Lung (tissue), 11 donors: ENCODE measurements at regions not wholly inside any gene's neighbourhood (a gene's known extent, or its start where the extent isn't known, plus 50 kb on each side); places are given as distances from the start of the nearest gene placed in this dataset.
"Not testable (repeated sequence)": the region's sequence is repeated elsewhere in the genome, so short reads cannot be mapped to it uniquely, and the experiment has no call there.

ENCODE experiments used
- ATAC-seq: fragments of 200-7000 bp; cut with Tn5 transposase; one replicate; pipeline ENCODE4 v1.9.1; 2020; ENCODE audit warnings: moderate number of reproducible peaks; ENCODE audit not compliant: insufficient read depth, low FRiP score
- DNase-seq, 3 donors: peaks; one replicate each; pipeline ENCODE4 v3.0.0-alpha.2; 2013 to 2017
- H3K27ac ChIP-seq, 2 donors: one replicate each; pipeline ENCODE4 v1.5.1; 2013; ENCODE audit warnings: mild to moderate bottlenecking in 2 of 2, moderate library complexity in 2 of 2, control low read depth in 1 of 2, inconsistent platforms in 1 of 2, low read depth in 1 of 2, low read length in 1 of 2
- H3K27me3 ChIP-seq, 3 donors: one replicate each; pipeline ENCODE4 v1.5.1; 2013; ENCODE audit warnings: low read length in 2 of 3; ENCODE audit not compliant: control insufficient read depth in 3 of 3, insufficient read depth in 3 of 3
- H3K36me3 ChIP-seq, 4 donors: one replicate each; pipeline ENCODE4 v1.5.1; 2013; ENCODE audit warnings: low read length in 4 of 4, mild to moderate bottlenecking in 1 of 4, moderate library complexity in 1 of 4; ENCODE audit not compliant: control insufficient read depth in 4 of 4, insufficient read depth in 4 of 4
- H3K4me1 ChIP-seq, 5 donors: one replicate each; pipeline ENCODE4 v1.5.1; 2013; ENCODE audit warnings: low read length in 5 of 5, mild to moderate bottlenecking in 2 of 5, moderate library complexity in 1 of 5; ENCODE audit not compliant: control insufficient read depth in 5 of 5, insufficient read depth in 5 of 5
- H3K4me3 ChIP-seq: one replicate; pipeline ENCODE4 v1.5.1; 2013; ENCODE audit warnings: mild to moderate bottlenecking, control low read depth, moderate library complexity
- H3K9ac ChIP-seq, 2 donors: one replicate each; pipeline ENCODE4 v1.5.1; 2013; ENCODE audit warnings: low read length in 2 of 2, control low read depth in 1 of 2; ENCODE audit not compliant: insufficient read depth in 1 of 2
- H3K9me3 ChIP-seq, 4 donors: one replicate each; pipeline ENCODE4 v1.5.1; 2013; ENCODE audit warnings: low read length in 3 of 4, mild to moderate bottlenecking in 1 of 4, moderate library complexity in 1 of 4; ENCODE audit not compliant: control insufficient read depth in 4 of 4, insufficient read depth in 3 of 4
- CTCF ChIP-seq: IDR thresholded peaks from 2 replicates; pipeline ENCODE4 v1.5.1; 2012; ENCODE audit warnings: mild to moderate bottlenecking; ENCODE audit errors: control extremely low read depth, extremely low read depth
- WGBS, 2 donors: extraction: QIAGEN DNeasy Blood & Tissue Kit; methylation state at CpG; one replicate each; pipeline ENCODE4 v1.1.7; 2013; 5-methylcytosine and 5-hydroxymethylcytosine counted together
- donor health status: control.
- donor health status: control.
- donor health status: Bipolar disorder and iron deficiency.
- donor health status: healthy.
- donor health status: DM: yes; HTN: yes; CAD: no.

GRCh38 chr4:112038861-112039260 is 106.4 kb upstream of the FAM241A start:
- Histone ChIP-seq H3K27me3 (peaks cover 0 to 5% (median 0%) of the 10 kb centered on the region in 3 donors), H3K9ac (no peak overlapping the region), H3K36me3 (no peaks in the 10 kb centered on the region), H3K4me3 (no peak overlapping the region), H3K4me1 (no peaks in the 10 kb centered on the region), H3K9me3 (no peaks in the 10 kb centered on the region), H3K27ac (no peak overlapping the region)
- ATAC-seq (no peak), DNase-seq (no peak)
- WGBS, 2 donors, result 76 to 84% methylated on average over 2 of the region's 2 CpGs
- no peak for TF ChIP-seq CTCF

- H3K4me3 ChIP-seq, H3K4me1 ChIP-seq, ATAC-seq, H3K27me3 ChIP-seq, H3K27ac ChIP-seq, DNase-seq, H3K36me3 ChIP-seq, H3K9me3 ChIP-seq, H3K9ac ChIP-seq: not testable (repeated sequence)
- WGBS, 2 donors, result 95 to 98% methylated on average over 3 of the region's 3 CpGs
Measured at GRCh38 chr4:112049119-112049518, 96.1 kb upstream of the FAM241A start.

DNA sequence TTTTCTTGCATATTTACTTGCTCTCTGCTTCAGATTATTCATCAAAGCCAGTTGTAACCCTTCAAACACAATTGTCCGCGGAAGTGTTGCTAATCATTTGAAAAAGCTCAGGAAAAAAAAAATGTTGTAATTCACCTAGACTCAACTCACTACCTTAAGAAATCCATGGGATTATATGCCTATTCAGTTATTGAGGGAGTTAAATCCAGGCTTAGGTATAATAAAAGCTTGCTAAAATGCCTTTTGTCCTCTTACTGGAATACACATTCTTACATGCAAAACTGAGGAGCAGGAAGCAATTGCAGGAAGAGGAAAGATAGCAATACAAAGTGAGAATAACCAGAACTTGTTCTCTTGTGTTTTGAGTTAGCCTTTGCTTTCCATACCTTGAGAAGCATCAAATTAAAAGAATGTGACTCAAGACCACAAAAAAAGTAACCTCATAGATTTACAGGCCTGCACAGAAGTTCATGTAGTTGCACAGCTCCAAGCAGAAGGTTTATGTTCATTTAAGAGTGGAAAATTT is 91.4 kb upstream of the FAM241A start:
- WGBS, 2 donors, result 89 to 97% methylated on average over 2 of the region's 2 CpGs
- no peak for DNase-seq
- Histone ChIP-seq H3K9me3 (no peaks in the 10 kb centered on the region), H3K27ac (no peak overlapping the region), H3K4me1 (no peaks in the 10 kb centered on the region), H3K27me3 (no peaks in the 10 kb centered on the region), H3K4me3 (no peak overlapping the region), H3K36me3 (no peaks in the 10 kb centered on the region), H3K9ac (no peak overlapping the region)
- ATAC-seq, result no peak
- no peak for TF ChIP-seq CTCF

GRCh38 chr4:112055100-112055499 is 90.2 kb upstream of the FAM241A start:
- ATAC-seq (no peak), DNase-seq (no peak)
- TF ChIP-seq CTCF, result no peak
- Histone ChIP-seq H3K4me1 (no peaks in the 10 kb centered on the region), H3K27ac (no peak overlapping the region), H3K27me3 (no peaks in the 10 kb centered on the region), H3K4me3 (no peak overlapping the region), H3K9me3 (no peaks in the 10 kb centered on the region), H3K36me3 (no peaks in the 10 kb centered on the region), H3K9ac (no peak overlapping the region)
